ENCODE measurements at regions not wholly inside any gene's neighbourhood (a gene's known extent, or its start where the extent isn't known, plus 50 kb on each side); places are given as distances from the start of the nearest gene placed in this dataset.
A peak's percentile ranks its signal among the peaks of the same experiment; 100 is the strongest.

DNA sequence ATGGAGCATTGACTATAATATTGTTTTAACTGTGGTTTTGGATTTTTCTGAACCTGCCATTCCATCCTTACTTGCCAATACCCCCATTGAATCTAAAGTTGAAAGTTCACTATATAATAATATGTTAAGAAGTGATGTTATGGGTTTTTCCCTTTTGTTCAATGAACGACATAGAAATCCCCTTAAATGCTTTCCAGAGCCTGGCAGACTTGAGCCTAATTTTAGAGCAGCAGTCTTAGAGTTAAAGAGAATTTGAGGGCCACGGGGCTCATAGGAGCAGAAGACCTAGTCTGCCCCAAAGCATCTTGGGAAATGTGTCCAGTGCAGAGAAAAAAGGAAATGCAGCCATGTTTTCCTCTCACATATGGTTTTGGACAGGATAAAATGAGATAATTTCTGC, 146.1 kb upstream of the SLC44A1 start:
- intact Hi-C loops (cut with DNase I; ENCODE audit: low total_unique reads): no loop called here
- in situ Hi-C loops (cut with MboI; ENCODE audit: low pct_ligation_motif_present in 1 of 4, low pct_unique_long_range_greater_than_20kb in 1 of 4, low sequenced_read_pairs in 3 of 4): no loop called here
- H3K9me3 ChIP-seq: no peaks in the 10 kb centered on the region
- WGBS, 2 donors (ENCODE audit: low coverage in 1 of 2): 52 to 60% methylated on average over 1 to 2 of the region's 2 CpGs
- H3K4me1 ChIP-seq: no peaks in the 10 kb centered on the region
- no peak overlapping the region for H3K27ac ChIP-seq
- no peaks in the 10 kb centered on the region for H3K36me3 ChIP-seq
- TF ChIP-seq POLR2AphosphoS5 (IDR thresholded peaks at IDR 0.05): no peak
- TF ChIP-seq POLR2A (IDR thresholded peaks at IDR 0.05): no peak
- TF ChIP-seq CTCF (IDR thresholded peaks at IDR 0.05): no peak
- TF ChIP-seq EP300 (IDR thresholded peaks at IDR 0.05; ENCODE audit: low read depth): no peak
- no peak overlapping the region for H3K4me3 ChIP-seq
- no peak for DNase-seq
- no peaks in the 10 kb centered on the region for H3K27me3 ChIP-seq

DNA sequence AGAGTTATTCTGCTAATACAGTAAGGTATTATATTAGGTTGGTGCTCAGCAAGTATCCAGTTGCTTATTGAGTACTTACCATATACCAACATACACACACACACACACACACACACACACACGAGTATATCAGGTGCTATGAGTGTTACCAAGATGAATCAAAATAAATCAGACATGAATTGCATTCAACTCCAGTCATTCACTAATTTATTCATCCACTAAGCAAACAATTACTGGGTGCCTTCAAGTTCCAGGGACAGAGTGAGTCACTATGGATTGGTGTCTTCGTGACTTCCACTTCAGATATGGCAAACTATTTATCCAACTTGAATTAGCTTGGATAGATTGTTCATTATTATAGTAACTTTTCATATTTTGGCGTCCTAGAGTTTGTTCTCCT, 140.7 kb upstream of the SLC44A1 start:
- TF ChIP-seq CTCF (IDR thresholded peaks at IDR 0.05) (no peak), POLR2AphosphoS5 (IDR thresholded peaks at IDR 0.05) (no peak), POLR2A (IDR thresholded peaks at IDR 0.05) (no peak), EP300 (IDR thresholded peaks at IDR 0.05; ENCODE audit: low read depth) (no peak)
- no peaks in the 10 kb centered on the region for H3K9me3 ChIP-seq
- no peak overlapping the region for H3K27ac ChIP-seq
- no peaks in the 10 kb centered on the region for H3K4me1 ChIP-seq
- in situ Hi-C loops (cut with MboI; ENCODE audit: low pct_ligation_motif_present in 1 of 4, low pct_unique_long_range_greater_than_20kb in 1 of 4, low sequenced_read_pairs in 3 of 4): no loop called here
- intact Hi-C loops (cut with DNase I; ENCODE audit: low total_unique reads): no loop called here
- H3K36me3 ChIP-seq: no peaks in the 10 kb centered on the region
- 44 to 63% methylated on average over 3 of the region's 3 CpGs for WGBS, 2 donors (ENCODE audit: low coverage in 1 of 2)
- no peak for DNase-seq
- H3K27me3 ChIP-seq: no peaks in the 10 kb centered on the region
- no peak overlapping the region for H3K4me3 ChIP-seq

- DNase-seq: no peak
- H3K36me3 ChIP-seq: no peaks in the 10 kb centered on the region
- 89% methylated on average over 5 of the region's 5 CpGs; no CpG with 5 or more reads in 1 of the 2 donors for WGBS, 2 donors (ENCODE audit: low coverage in 1 of 2)
- intact Hi-C loops (cut with DNase I; ENCODE audit: low total_unique reads) (no loop called here), in situ Hi-C loops (cut with MboI; ENCODE audit: low pct_ligation_motif_present in 1 of 4, low pct_unique_long_range_greater_than_20kb in 1 of 4, low sequenced_read_pairs in 3 of 4) (no loop called here)
- H3K27ac ChIP-seq: no peak overlapping the region
- TF ChIP-seq EP300 (IDR thresholded peaks at IDR 0.05; ENCODE audit: low read depth) (no peak), CTCF (IDR thresholded peaks at IDR 0.05) (no peak), POLR2AphosphoS5 (IDR thresholded peaks at IDR 0.05) (no peak), POLR2A (IDR thresholded peaks at IDR 0.05) (no peak)
- H3K4me1 ChIP-seq: peaks cover 0 to 16% (median 2%) of the 10 kb centered on the region in 4 donors
- H3K27me3 ChIP-seq: no peaks in the 10 kb centered on the region
- H3K9me3 ChIP-seq: no peaks in the 10 kb centered on the region
- H3K4me3 ChIP-seq: no peak overlapping the region
These were observed 130.1 kb upstream of the SLC44A1 start for GRCh38 chr9:105114318-105114717.

DNA sequence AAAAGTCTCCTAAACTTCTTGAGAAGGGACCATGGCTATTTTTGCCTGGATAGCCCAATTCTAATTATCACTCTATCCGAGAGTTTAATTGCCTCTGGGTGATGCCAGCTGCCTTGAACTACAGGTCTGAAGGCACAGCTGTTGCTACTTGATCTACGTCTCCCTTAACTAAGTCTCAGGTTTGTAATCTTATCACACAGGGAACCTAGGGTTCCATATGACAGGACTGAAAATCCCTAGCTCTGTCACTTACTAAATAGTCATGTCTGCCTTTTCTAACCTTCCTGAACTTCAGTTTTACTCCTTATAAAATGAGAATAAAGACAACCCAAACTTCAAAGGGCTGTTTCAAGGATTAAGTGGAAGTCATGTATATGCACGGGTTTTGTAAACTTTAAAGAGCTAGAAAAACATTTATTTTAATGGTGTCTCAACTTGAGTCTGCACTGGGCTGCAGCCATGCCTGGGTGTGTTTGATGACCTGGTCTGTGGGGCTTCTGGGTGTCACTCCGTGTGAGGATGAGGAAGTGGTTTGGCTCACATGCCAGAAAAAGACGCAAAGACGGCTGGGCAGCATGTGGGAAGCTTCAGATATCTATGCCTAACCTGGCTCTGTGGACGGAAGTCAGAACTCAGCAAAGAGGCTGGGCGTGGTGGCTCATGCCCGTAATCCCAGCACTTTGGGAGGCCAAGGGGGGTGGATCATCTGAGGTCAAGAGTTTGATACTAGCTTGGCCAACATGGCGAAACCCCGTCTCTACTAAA, 129.3 kb upstream of the SLC44A1 start:
- no peak for TF ChIP-seq EP300 (IDR thresholded peaks at IDR 0.05; ENCODE audit: low read depth)
- TF ChIP-seq CTCF (IDR thresholded peaks at IDR 0.05): no peak
- no peak for TF ChIP-seq POLR2A (IDR thresholded peaks at IDR 0.05)
- no peak for TF ChIP-seq POLR2AphosphoS5 (IDR thresholded peaks at IDR 0.05)
- H3K4me1 ChIP-seq: peaks cover 0 to 16% (median 2%) of the 10 kb centered on the region in 4 donors
- in situ Hi-C loops (cut with MboI; ENCODE audit: low pct_ligation_motif_present in 1 of 4, low pct_unique_long_range_greater_than_20kb in 1 of 4, low sequenced_read_pairs in 3 of 4) (no loop called here), intact Hi-C loops (cut with DNase I; ENCODE audit: low total_unique reads) (no loop called here)
- H3K4me3 ChIP-seq: no peak overlapping the region
- peak overlapping the region in 1 of 4 donors; percentile 7 for H3K27ac ChIP-seq
- WGBS, 2 donors (ENCODE audit: low coverage in 1 of 2): 56 to 70% methylated on average over 11 of the region's 11 CpGs
- no peaks in the 10 kb centered on the region for H3K27me3 ChIP-seq
- H3K9me3 ChIP-seq: no peaks in the 10 kb centered on the region
- no peaks in the 10 kb centered on the region for H3K36me3 ChIP-seq
- DNase-seq: peak; percentile 55
